MM.1S (cell line): ENCODE measurements at regions not wholly inside any gene's neighbourhood (a gene's known extent, or its start where the extent isn't known, plus 50 kb on each side); places are given as distances from the start of the nearest gene placed in this dataset.

Experiments
- DNase-seq: peaks from one replicate; pipeline ENCODE4 v3.0.0-alpha.2; 2015
- H2AFZ ChIP-seq: fragments of 300-600 bp; sonication (generic); 2 replicates; pipeline ENCODE4 v1.6.0; 2016; ENCODE audit warnings: antibody characterized with exemption, low read length
- H3F3A ChIP-seq: fragments of 300-600 bp; sonication (generic); 2 replicates; pipeline ENCODE4 v1.6.1; 2016; ENCODE audit warnings: mild to moderate bottlenecking, antibody characterized with exemption, low read length, moderate library complexity, mixed read lengths; ENCODE audit not compliant: insufficient read depth
- H3K27ac ChIP-seq: fragments of 300-600 bp; sonication (generic); 2 replicates; pipeline ENCODE4 v1.5.1; 2016; ENCODE audit warnings: mild to moderate bottlenecking, low read length
- H3K27me3 ChIP-seq: fragments of 300-600 bp; sonication (generic); replicated peaks from 2 replicates; pipeline ENCODE4 v1.6.0; 2016; ENCODE audit warnings: low read length; ENCODE audit not compliant: insufficient read depth
- H3K36me3 ChIP-seq: fragments of 300-600 bp; sonication (generic); replicated peaks from 2 replicates; pipeline ENCODE4 v1.6.1; 2016; ENCODE audit warnings: mild to moderate bottlenecking, low read length, mixed read lengths; ENCODE audit not compliant: insufficient read depth
- H3K4me1 ChIP-seq: fragments of 300-600 bp; sonication (generic); 2 replicates; pipeline ENCODE4 v1.6.1; 2016; ENCODE audit warnings: low read length, mixed read lengths
- H3K4me2 ChIP-seq: fragments of 300-600 bp; sonication (generic); 2 replicates; pipeline ENCODE4 v1.6.0; 2016; ENCODE audit warnings: low read depth, low read length
- H3K4me3 ChIP-seq: fragments of 300-600 bp; sonication (generic); 2 replicates; pipeline ENCODE4 v1.5.1; 2016; ENCODE audit warnings: low read length, mixed read lengths
- H3K79me2 ChIP-seq: fragments of 300-600 bp; sonication (generic); 2 replicates; pipeline ENCODE4 v1.6.1; 2016; ENCODE audit warnings: mixed run types, low read length, mixed read lengths
- H3K9ac ChIP-seq: fragments of 300-600 bp; sonication (generic); 2 replicates; pipeline ENCODE4 v1.6.1; 2016; ENCODE audit warnings: low read length, mixed read lengths
- H3K9me2 ChIP-seq: fragments of 300-600 bp; sonication (generic); replicated peaks from 2 replicates; pipeline ENCODE4 v1.6.1; 2016; ENCODE audit warnings: mild to moderate bottlenecking, low read length, mixed read lengths; ENCODE audit not compliant: insufficient read depth
- H3K9me3 ChIP-seq: fragments of 300-600 bp; sonication (generic); replicated peaks from 2 replicates; pipeline ENCODE4 v1.6.1; 2016; ENCODE audit warnings: mild to moderate bottlenecking, low read length, mixed read lengths; ENCODE audit not compliant: insufficient read depth
- H4K20me1 ChIP-seq: fragments of 300-600 bp; sonication (generic); 2 replicates; pipeline ENCODE4 v1.6.1; 2016; ENCODE audit warnings: mild to moderate bottlenecking, low read length, moderate library complexity, mixed read lengths; ENCODE audit not compliant: insufficient read depth
- CTCF ChIP-seq: fragments of 300-600 bp; sonication (generic); IDR thresholded peaks from 2 replicates; pipeline ENCODE4 v1.5.1; 2016; ENCODE audit warnings: antibody characterized with exemption, low read length, mixed read lengths
- EZH2 ChIP-seq: fragments of 300-600 bp; sonication (generic); optimal IDR thresholded peaks from 2 replicates; pipeline ENCODE3; 2017; ENCODE audit warnings: low read depth, mild to moderate bottlenecking, antibody characterized with exemption, low read length, mixed read lengths
- EZH2phosphoT487 ChIP-seq: fragments of 300-600 bp; sonication (generic); IDR thresholded peaks from 2 replicates; pipeline ENCODE4 v1.6.1; 2018; ENCODE audit warnings: antibody characterized with exemption, low read length

- no peaks in the 10 kb centered on the region for H4K20me1 ChIP-seq
- H3K4me3 ChIP-seq: no peak overlapping the region
- H3K79me2 ChIP-seq: no peaks in the 10 kb centered on the region
- no peaks in the 10 kb centered on the region for H3K4me1 ChIP-seq
- H3K9me3 ChIP-seq: no peaks in the 10 kb centered on the region
- DNase-seq: no peak
- no peaks in the 10 kb centered on the region for H3K36me3 ChIP-seq
- H2AFZ ChIP-seq: no peak overlapping the region
- H3F3A ChIP-seq: no peaks in the 10 kb centered on the region
- TF ChIP-seq EZH2phosphoT487: no peak
- TF ChIP-seq EZH2: no peak
- no peak for TF ChIP-seq CTCF
- no peaks in the 10 kb centered on the region for H3K9me2 ChIP-seq
- H3K27me3 ChIP-seq: no peaks in the 10 kb centered on the region
- H3K27ac ChIP-seq: no peak overlapping the region
- H3K4me2 ChIP-seq: no peak overlapping the region
- H3K9ac ChIP-seq: no peak overlapping the region
These were observed 127.5 kb downstream of the PAPOLA start for GRCh38 chr14:96629558-96630222.

- no peaks in the 10 kb centered on the region for H3K4me1 ChIP-seq
These were observed 128.1 kb downstream of the PAPOLA start for GRCh38 chr14:96630281-96630680.

GRCh38 chr14:96631030-96631429 is 128.8 kb downstream of the PAPOLA start:
- H3F3A ChIP-seq: no peaks in the 10 kb centered on the region
- no peak overlapping the region for H3K27ac ChIP-seq
- no peaks in the 10 kb centered on the region for H4K20me1 ChIP-seq
- no peaks in the 10 kb centered on the region for H3K36me3 ChIP-seq
- H3K9me3 ChIP-seq: no peaks in the 10 kb centered on the region
- H3K27me3 ChIP-seq: no peaks in the 10 kb centered on the region
- TF ChIP-seq EZH2phosphoT487 (no peak), EZH2 (no peak), CTCF (no peak)
- DNase-seq: no peak
- H3K9ac ChIP-seq: no peak overlapping the region
- no peak overlapping the region for H2AFZ ChIP-seq
- H3K4me1 ChIP-seq: no peaks in the 10 kb centered on the region
- no peaks in the 10 kb centered on the region for H3K79me2 ChIP-seq
- no peak overlapping the region for H3K4me2 ChIP-seq
- no peaks in the 10 kb centered on the region for H3K9me2 ChIP-seq
- no peak overlapping the region for H3K4me3 ChIP-seq

More at GRCh38 chr14:96630281-96630680, 128.1 kb downstream of the PAPOLA start:
- Histone ChIP-seq H3F3A (no peaks in the 10 kb centered on the region), H3K4me2 (no peak overlapping the region), H3K4me3 (no peak overlapping the region), H3K79me2 (no peaks in the 10 kb centered on the region), H3K9me3 (no peaks in the 10 kb centered on the region), H3K27ac (no peak overlapping the region), H3K27me3 (no peaks in the 10 kb centered on the region), H4K20me1 (no peaks in the 10 kb centered on the region), H3K9ac (no peak overlapping the region), H3K9me2 (no peaks in the 10 kb centered on the region), H2AFZ (no peak overlapping the region), H3K36me3 (no peaks in the 10 kb centered on the region)
- TF ChIP-seq CTCF (no peak), EZH2 (no peak), EZH2phosphoT487 (no peak)
- no peak for DNase-seq
